GM13977 (cell line): ENCODE measurements at regions not wholly inside any gene's neighbourhood (a gene's known extent, or its start where the extent isn't known, plus 50 kb on each side); places are given as distances from the start of the nearest gene placed in this dataset.

Source experiments
- DNase-seq: peaks from one replicate; pipeline ENCODE4 v3.0.0; 2012; ENCODE audit warnings: low spot score
- CTCF ChIP-seq: IDR thresholded peaks from 2 replicates; pipeline ENCODE4 v1.5.1; 2012; ENCODE audit warnings: mild to moderate bottlenecking, control low read depth; ENCODE audit not compliant: insufficient read depth; ENCODE audit errors: extremely low read depth, missing control alignments
- in situ Hi-C: fragments of 300-500 bp; cut with MboI; formaldehyde crosslinking; loops from one replicate; pipeline ENCODE4 v1.12.0; 2022; ENCODE audit warnings: low sequenced_read_pairs, low pct_unique_long_range_greater_than_20kb, mixed read lengths, inconsistent platforms; ENCODE audit not compliant: unreplicated experiment

GRCh38 chr10:121680879-121681655 lies 82.8 kb upstream of the FGFR2 start:
- TF ChIP-seq CTCF = no peak
- no peak for DNase-seq
- in situ Hi-C loops = no loop called here

GRCh38 chr10:121679916-121680315 lies 81.7 kb upstream of the FGFR2 start:
- no peak for TF ChIP-seq CTCF
- in situ Hi-C loops = no loop called here
- no peak for DNase-seq

- peak; percentile 12 for DNase-seq
- in situ Hi-C loops = no loop called here
- TF ChIP-seq CTCF = no peak
These were observed 80.5 kb upstream of the FGFR2 start for GRCh38 chr10:121678631-121679174.

DNA sequence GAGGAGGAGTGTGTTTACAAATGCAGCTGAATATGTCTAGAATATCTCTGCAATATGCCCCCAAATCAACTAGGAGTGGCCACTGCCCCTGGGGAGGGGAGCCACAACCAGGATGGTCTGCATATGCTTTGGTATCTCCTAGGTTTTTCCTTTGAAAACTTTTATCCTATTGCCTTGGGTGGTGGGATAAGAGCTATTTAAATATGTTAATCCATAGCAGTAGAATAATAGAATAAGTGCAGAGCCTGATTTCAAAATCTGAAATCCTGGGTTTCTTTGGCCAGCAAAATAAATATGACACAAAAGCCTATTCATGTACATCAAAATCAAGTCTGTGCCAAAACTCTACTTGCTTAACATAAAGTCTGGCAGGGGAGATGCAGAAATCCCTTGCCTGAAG lies 79.6 kb upstream of the FGFR2 start:
- no peak for TF ChIP-seq CTCF
- no peak for DNase-seq
- in situ Hi-C loops = no loop called here

GRCh38 chr10:121675344-121675743 lies 77.1 kb upstream of the FGFR2 start:
- in situ Hi-C loops = no loop called here
- DNase-seq = no peak
- TF ChIP-seq CTCF = no peak

DNA sequence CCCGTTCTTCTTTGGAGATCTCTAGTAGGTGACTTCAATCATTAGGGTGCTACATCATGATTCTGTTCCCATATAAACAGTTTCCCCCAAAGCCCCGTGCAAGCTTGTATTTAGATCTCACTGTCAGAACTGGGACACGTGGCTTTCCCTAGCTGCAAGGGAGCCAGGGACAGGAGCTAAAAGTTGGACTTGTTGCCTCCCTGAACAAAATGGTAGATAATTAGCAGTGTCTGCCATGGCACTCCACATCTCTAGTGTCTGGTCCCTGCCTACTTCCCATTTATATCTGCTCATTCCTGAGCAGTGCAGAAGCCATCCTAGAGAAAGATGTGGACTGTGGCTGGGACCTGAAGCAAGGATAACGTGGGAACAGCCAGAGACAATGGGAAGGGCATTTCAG lies 76.6 kb upstream of the FGFR2 start:
- TF ChIP-seq CTCF = no peak
- no peak for DNase-seq
- in situ Hi-C loops = no loop called here
